ENCODE measurements at regions not wholly inside any gene's neighbourhood (a gene's known extent, or its start where the extent isn't known, plus 50 kb on each side); places are given as distances from the start of the nearest gene placed in this dataset.

GRCh38 chr15:39194106-39194830 is 386.6 kb upstream of the THBS1 start:
- DNase-seq (ENCODE audit: extremely low spot score) = no peak
- Histone ChIP-seq H3K36me3 (ENCODE audit: insufficient read depth) (no peaks in the 10 kb centered on the region), H3K27ac (ENCODE audit: low read depth) (no peak overlapping the region), H3K4me3 (ENCODE audit: low read depth, low read length) (no peak overlapping the region), H3K4me1 (ENCODE audit: insufficient read depth) (no peaks in the 10 kb centered on the region)
- WGBS = 77% methylated on average over 2 of the region's 2 CpGs

GRCh38 chr15:39195961-39196486 is 384.9 kb upstream of the THBS1 start:
- no peak for DNase-seq (ENCODE audit: extremely low spot score)
- Histone ChIP-seq H3K27ac (ENCODE audit: low read depth) (no peak overlapping the region), H3K4me1 (ENCODE audit: insufficient read depth) (no peaks in the 10 kb centered on the region), H3K36me3 (ENCODE audit: insufficient read depth) (no peaks in the 10 kb centered on the region), H3K4me3 (ENCODE audit: low read depth, low read length) (no peak overlapping the region)
- WGBS = 67% methylated on average over 3 of the region's 3 CpGs

- no peak overlapping the region for H3K4me3 ChIP-seq (ENCODE audit: low read depth, low read length)
- no peak for DNase-seq (ENCODE audit: extremely low spot score)
- no peaks in the 10 kb centered on the region for H3K36me3 ChIP-seq (ENCODE audit: insufficient read depth)
- H3K27ac ChIP-seq (ENCODE audit: low read depth) = no peak overlapping the region
- no peaks in the 10 kb centered on the region for H3K4me1 ChIP-seq (ENCODE audit: insufficient read depth)
- 60% methylated on average over 6 of the region's 6 CpGs for WGBS
Measured at GRCh38 chr15:39198044-39199000, 382.6 kb upstream of the THBS1 start.

- 51% methylated on average over 2 of the region's 2 CpGs for WGBS
- Histone ChIP-seq H3K4me1 (ENCODE audit: insufficient read depth) (no peaks in the 10 kb centered on the region), H3K27ac (ENCODE audit: low read depth) (no peak overlapping the region), H3K4me3 (ENCODE audit: low read depth, low read length) (no peak overlapping the region), H3K36me3 (ENCODE audit: insufficient read depth) (no peaks in the 10 kb centered on the region)
- no peak for DNase-seq (ENCODE audit: extremely low spot score)
Measured at GRCh38 chr15:39199076-39199475, 381.8 kb upstream of the THBS1 start.

DNA sequence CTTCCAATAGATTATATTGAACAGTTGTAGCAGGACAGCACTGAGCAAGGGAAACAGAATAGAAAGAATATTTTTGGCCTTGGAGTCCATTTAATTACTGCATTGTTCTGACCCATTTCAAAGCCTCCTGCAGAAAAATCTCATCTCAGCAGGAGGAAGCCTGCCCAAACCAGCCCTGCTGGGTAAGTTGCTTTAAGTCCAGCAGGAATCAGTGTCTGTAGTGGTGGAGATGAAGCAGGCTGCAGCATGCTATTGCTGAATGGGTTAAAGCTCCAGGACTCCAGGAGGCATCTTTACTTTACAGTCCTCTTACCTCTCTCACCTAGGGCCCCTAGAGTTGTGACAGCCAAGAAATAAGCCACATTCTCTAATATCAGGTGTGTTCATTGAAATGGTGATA is 380.3 kb upstream of the THBS1 start:
- DNase-seq (ENCODE audit: extremely low spot score) = no peak
- no peaks in the 10 kb centered on the region for H3K36me3 ChIP-seq (ENCODE audit: insufficient read depth)
- H3K27ac ChIP-seq (ENCODE audit: low read depth) = no peak overlapping the region

GRCh38 chr15:39202641-39203040 is 378.2 kb upstream of the THBS1 start:
- WGBS = 85% methylated on average over 1 of the region's 1 CpG
- Histone ChIP-seq H3K4me1 (ENCODE audit: insufficient read depth) (no peaks in the 10 kb centered on the region), H3K4me3 (ENCODE audit: low read depth, low read length) (no peak overlapping the region), H3K27ac (ENCODE audit: low read depth) (no peak overlapping the region), H3K36me3 (ENCODE audit: insufficient read depth) (no peaks in the 10 kb centered on the region)
- DNase-seq (ENCODE audit: extremely low spot score) = no peak

More for the DNA sequence above, 380.3 kb upstream of the THBS1 start:
- Histone ChIP-seq H3K4me1 (ENCODE audit: insufficient read depth) (no peaks in the 10 kb centered on the region), H3K4me3 (ENCODE audit: low read depth, low read length) (no peak overlapping the region)

DNA sequence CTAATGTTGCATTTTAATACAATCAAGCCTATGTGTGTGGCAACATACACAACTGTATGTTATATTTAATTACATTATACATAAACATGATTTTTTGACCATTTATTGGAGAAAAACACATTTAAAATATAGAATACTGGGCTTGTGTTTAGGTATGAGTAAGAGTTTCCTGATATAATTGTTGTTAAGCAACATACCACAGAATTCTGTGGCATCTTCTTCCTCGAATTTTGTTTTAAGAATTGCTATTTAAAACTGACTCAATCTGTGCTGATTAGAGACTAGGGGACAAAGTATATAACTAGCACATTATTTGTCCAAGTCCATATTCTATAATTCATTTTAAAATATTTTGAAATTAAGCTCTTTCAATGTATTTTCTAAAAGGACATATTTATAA is 376.8 kb upstream of the THBS1 start:
- WGBS = 74% methylated on average over 1 of the region's 1 CpG
- DNase-seq (ENCODE audit: extremely low spot score) = no peak
- no peaks in the 10 kb centered on the region for H3K36me3 ChIP-seq (ENCODE audit: insufficient read depth)
- H3K4me1 ChIP-seq (ENCODE audit: insufficient read depth) = no peaks in the 10 kb centered on the region
- no peak overlapping the region for H3K27ac ChIP-seq (ENCODE audit: low read depth)
- no peak overlapping the region for H3K4me3 ChIP-seq (ENCODE audit: low read depth, low read length)

DNA sequence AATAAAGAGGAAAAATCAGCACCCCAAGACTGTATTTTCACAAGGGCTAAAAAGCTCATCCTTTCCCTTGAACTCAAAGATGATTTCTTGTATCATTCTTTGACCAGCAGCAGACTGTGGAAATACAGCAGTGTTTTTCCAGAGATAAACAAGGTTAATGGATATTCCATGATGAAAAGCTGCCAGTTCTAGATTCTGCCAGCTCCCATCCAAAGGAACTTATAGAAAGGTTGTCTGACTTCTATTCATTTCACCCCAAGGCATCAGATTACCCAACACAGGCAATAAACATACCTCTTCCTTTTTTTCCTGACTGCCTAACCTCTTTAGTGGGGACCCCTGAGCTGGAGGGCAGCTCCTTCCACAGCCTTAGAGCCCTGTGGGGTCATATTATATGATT is 375.8 kb upstream of the THBS1 start:
- no peaks in the 10 kb centered on the region for H3K4me1 ChIP-seq (ENCODE audit: insufficient read depth)
- H3K27ac ChIP-seq (ENCODE audit: low read depth) = no peak overlapping the region
- no peak overlapping the region for H3K4me3 ChIP-seq (ENCODE audit: low read depth, low read length)
- DNase-seq (ENCODE audit: extremely low spot score) = no peak
- no peaks in the 10 kb centered on the region for H3K36me3 ChIP-seq (ENCODE audit: insufficient read depth)

DNA sequence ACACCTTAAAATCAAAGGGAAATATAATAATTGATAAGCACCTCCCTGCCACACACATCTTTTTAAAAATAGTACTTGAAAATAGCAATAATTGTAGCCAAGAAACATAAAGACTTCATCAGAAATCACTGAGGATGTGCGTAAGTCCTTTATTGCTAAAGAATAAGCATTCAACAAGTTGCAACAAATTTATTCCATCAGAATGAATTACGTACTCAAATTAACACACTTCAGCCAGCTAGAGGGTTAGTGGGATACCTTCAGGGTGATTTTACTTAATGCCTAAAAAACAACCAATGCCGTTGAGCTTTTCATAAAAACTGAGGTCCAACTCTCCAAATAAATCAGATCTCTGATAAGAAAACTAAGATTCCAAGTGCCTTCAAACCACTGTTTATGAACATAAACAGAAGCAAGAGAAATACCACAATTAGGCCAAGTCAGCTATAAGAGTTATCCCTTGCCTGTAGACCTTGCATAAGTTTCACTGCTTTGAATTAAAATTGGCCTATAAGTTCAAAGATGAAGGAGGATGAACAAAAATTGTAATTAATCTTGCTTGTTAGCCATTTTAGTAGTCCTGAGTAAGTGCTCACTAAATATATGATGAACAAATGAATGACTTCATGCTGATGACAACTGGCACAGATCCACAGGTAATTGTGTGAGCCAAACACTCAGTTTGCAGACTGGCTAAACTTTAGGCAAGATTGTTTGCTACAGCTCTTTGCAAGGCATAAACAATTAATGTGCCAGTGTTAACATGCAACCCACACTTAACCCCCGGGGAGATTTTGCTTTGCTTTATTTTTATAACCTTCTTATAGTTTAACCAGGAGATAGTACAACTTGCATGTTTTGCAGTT is 375.1 kb upstream of the THBS1 start:
- WGBS = 67% methylated on average over 4 of the region's 4 CpGs
- H3K4me1 ChIP-seq (ENCODE audit: insufficient read depth) = no peaks in the 10 kb centered on the region
- H3K36me3 ChIP-seq (ENCODE audit: insufficient read depth) = no peaks in the 10 kb centered on the region
- no peak overlapping the region for H3K27ac ChIP-seq (ENCODE audit: low read depth)
- DNase-seq (ENCODE audit: extremely low spot score) = no peak
- no peak overlapping the region for H3K4me3 ChIP-seq (ENCODE audit: low read depth, low read length)

- 96% methylated on average over 5 of the region's 5 CpGs for WGBS
- Histone ChIP-seq H3K36me3 (ENCODE audit: insufficient read depth) (no peaks in the 10 kb centered on the region), H3K4me3 (ENCODE audit: low read depth, low read length) (no peak overlapping the region), H3K27ac (ENCODE audit: low read depth) (no peak overlapping the region), H3K4me1 (ENCODE audit: insufficient read depth) (no peaks in the 10 kb centered on the region)
- no peak for DNase-seq (ENCODE audit: extremely low spot score)
Measured at GRCh38 chr15:39207532-39208115, 373.3 kb upstream of the THBS1 start.

GRCh38 chr15:39208187-39208586 is 372.7 kb upstream of the THBS1 start:
- Histone ChIP-seq H3K4me1 (ENCODE audit: insufficient read depth) (no peaks in the 10 kb centered on the region), H3K27ac (ENCODE audit: low read depth) (no peak overlapping the region), H3K36me3 (ENCODE audit: insufficient read depth) (no peaks in the 10 kb centered on the region), H3K4me3 (ENCODE audit: low read depth, low read length) (no peak overlapping the region)
- WGBS = 69% methylated on average over 2 of the region's 2 CpGs
- no peak for DNase-seq (ENCODE audit: extremely low spot score)

DNA sequence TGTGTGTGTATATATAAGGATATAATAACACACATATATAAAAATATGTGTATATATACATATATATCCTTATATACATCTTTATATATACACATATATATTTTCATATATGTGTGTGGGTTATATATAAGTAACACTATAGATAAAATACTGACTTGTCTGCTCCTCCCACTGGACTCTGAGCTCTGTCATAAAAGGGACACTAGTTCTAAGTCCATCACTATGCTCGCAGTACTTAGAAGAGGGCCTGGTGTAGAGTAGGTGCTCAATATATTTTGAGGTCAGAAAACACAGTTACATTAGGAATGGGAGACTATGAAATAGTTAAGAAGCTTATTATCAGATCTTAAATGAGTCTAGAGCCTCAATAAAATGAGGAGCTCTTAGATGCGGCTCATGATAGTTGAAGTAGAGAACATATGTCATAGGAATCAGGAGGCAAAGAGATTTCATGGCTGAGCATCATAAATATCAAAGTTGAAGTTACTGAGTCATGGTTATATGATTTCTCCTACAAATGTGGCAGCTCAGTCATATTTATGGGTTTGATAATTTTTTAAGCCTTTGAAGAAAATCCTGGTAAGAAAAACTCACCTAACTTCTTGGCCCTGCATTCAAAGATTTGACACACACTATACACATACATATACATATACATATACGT is 371.2 kb upstream of the THBS1 start:
- 95% methylated on average over 3 of the region's 3 CpGs for WGBS

More for the DNA sequence above, 371.2 kb upstream of the THBS1 start:
- Histone ChIP-seq H3K4me1 (ENCODE audit: insufficient read depth) (no peaks in the 10 kb centered on the region), H3K27ac (ENCODE audit: low read depth) (no peak overlapping the region), H3K36me3 (ENCODE audit: insufficient read depth) (no peaks in the 10 kb centered on the region), H3K4me3 (ENCODE audit: low read depth, low read length) (no peak overlapping the region)
- DNase-seq (ENCODE audit: extremely low spot score) = no peak

Measured in urinary bladder (tissue), 3 donors.